HG03139 (cell line): ENCODE measurements at regions not wholly inside any gene's neighbourhood (a gene's known extent, or its start where the extent isn't known, plus 50 kb on each side); places are given as distances from the start of the nearest gene placed in this dataset.

Source experiments
- ATAC-seq: cut with Tn5 transposase; IDR thresholded peaks from one replicate; pipeline ENCODE4 v1.9.1; 2021; ENCODE audit not compliant: unreplicated experiment

GRCh38 chr6:23002044-23002619 is 432.8 kb downstream of the HDGFL1 start:
- no peak for ATAC-seq

- no peak for ATAC-seq
These were observed 434.5 kb downstream of the HDGFL1 start for GRCh38 chr6:23003671-23004467.

- ATAC-seq: no peak
These were observed 437.3 kb downstream of the HDGFL1 start for GRCh38 chr6:23006656-23007055.

GRCh38 chr6:23011615-23012014 is 442.2 kb downstream of the HDGFL1 start:
- ATAC-seq: no peak

GRCh38 chr6:23013776-23014175 is 444.4 kb downstream of the HDGFL1 start:
- ATAC-seq: no peak

GRCh38 chr6:23016696-23017095 is 447.3 kb downstream of the HDGFL1 start:
- no peak for ATAC-seq

- no peak for ATAC-seq
These were observed 452.1 kb downstream of the HDGFL1 start for GRCh38 chr6:23021487-23021886.

GRCh38 chr6:23027281-23027680 is 457.9 kb downstream of the HDGFL1 start:
- no peak for ATAC-seq

GRCh38 chr6:23031986-23032385 is 462.6 kb downstream of the HDGFL1 start:
- no peak for ATAC-seq

- ATAC-seq: no peak
These were observed 465.6 kb downstream of the HDGFL1 start for GRCh38 chr6:23034926-23035325.

GRCh38 chr6:23036406-23036983 is 467.1 kb downstream of the HDGFL1 start:
- no peak for ATAC-seq

- ATAC-seq: no peak
These were observed 471.5 kb downstream of the HDGFL1 start for GRCh38 chr6:23040899-23041298.

GRCh38 chr6:23045280-23045679 is 475.9 kb downstream of the HDGFL1 start:
- ATAC-seq: no peak

GRCh38 chr6:23055523-23055922 is 486.2 kb downstream of the HDGFL1 start:
- ATAC-seq: no peak

- ATAC-seq: no peak
These were observed 504.5 kb downstream of the HDGFL1 start for GRCh38 chr6:23073821-23074220.

GRCh38 chr6:23077772-23078171 is 508.4 kb downstream of the HDGFL1 start:
- ATAC-seq: no peak

GRCh38 chr6:23081701-23082100 is 512.3 kb downstream of the HDGFL1 start:
- ATAC-seq: no peak

GRCh38 chr6:23086100-23086499 is 516.7 kb downstream of the HDGFL1 start:
- no peak for ATAC-seq

GRCh38 chr6:23087471-23087870 is 518.1 kb downstream of the HDGFL1 start:
- no peak for ATAC-seq

GRCh38 chr6:23088761-23089160 is 519.4 kb downstream of the HDGFL1 start:
- ATAC-seq: no peak

- no peak for ATAC-seq
These were observed 520.6 kb downstream of the HDGFL1 start for GRCh38 chr6:23089981-23090380.

- ATAC-seq: no peak
These were observed 522.4 kb downstream of the HDGFL1 start for GRCh38 chr6:23091795-23092194.
